Activated CD4-positive, alpha-beta T cell treated with anti-CD3 and anti-CD28 coated beads, Interleukin-2, amount 10 ng/mL, durations not matched to agents 24 days and 14 days (primary cell): ENCODE measurements at regions not wholly inside any gene's neighbourhood (a gene's known extent, or its start where the extent isn't known, plus 50 kb on each side); places are given as distances from the start of the nearest gene placed in this dataset.
A peak's percentile ranks its signal among the peaks of the same experiment; 100 is the strongest.

Experiments
- DNase-seq: peaks from one replicate; pipeline ENCODE4 v3.0.0; 2022
- H3K27ac Mint-ChIP-seq: one replicate; pipeline ENCODE4 v1.8.0; 2022; ENCODE audit warnings: mild to moderate bottlenecking, mixed read lengths
- H3K27me3 Mint-ChIP-seq: one replicate; pipeline ENCODE4 v1.8.0; 2022; ENCODE audit warnings: mixed read lengths
- H3K36me3 Mint-ChIP-seq: one replicate; pipeline ENCODE4 v1.8.0; 2022; ENCODE audit warnings: low read depth, mild to moderate bottlenecking, mixed read lengths
- H3K4me1 Mint-ChIP-seq: one replicate; pipeline ENCODE4 v1.8.0; 2021; ENCODE audit warnings: mixed read lengths
- H3K4me3 Mint-ChIP-seq: one replicate; pipeline ENCODE4 v1.8.0; 2022; ENCODE audit warnings: mild to moderate bottlenecking, moderate library complexity, mixed read lengths
- H3K9me3 Mint-ChIP-seq: one replicate; pipeline ENCODE4 v1.8.0; 2021; ENCODE audit warnings: mixed read lengths
- intact Hi-C: fragments of 100-400 bp; cut with micrococcal nuclease; formaldehyde crosslinking; loops from one replicate; pipeline ENCODE4 v1.15.1; 2023

DNA sequence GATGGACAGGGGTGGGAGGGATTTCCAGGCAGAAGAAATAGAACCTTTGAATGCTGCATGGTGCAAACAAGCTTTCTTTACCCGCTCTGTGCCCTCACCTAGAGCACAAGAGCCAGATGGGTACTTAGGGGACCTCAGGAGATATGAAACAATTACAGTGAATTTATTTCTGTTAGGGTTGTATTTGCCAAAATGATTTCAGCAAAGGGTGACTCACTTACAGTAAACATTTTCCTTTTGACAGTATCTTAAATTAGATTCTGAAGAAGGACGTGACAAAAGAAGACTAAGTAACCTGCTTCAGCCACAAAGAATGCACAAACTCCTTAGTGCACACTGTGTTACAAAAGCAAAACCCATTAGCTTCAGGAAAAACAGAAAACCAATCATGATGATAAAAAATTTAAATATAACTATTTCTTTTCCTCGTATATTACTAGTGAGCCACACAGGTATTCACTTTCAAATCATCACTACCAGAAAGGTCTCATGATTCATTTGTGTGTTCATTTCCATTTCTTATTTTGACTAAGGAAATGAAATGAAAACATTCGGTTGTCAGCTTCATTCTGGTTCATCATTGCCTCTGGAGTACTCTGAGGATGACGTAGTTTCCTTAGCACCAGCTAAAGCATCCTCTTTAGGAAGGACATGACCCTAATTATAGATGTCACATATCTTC, 158.8 kb downstream of the NHLRC3 start:
- no peak for DNase-seq
- peak overlapping the region; percentile 87 for H3K27ac Mint-ChIP-seq
- H3K9me3 Mint-ChIP-seq, result no peaks in the 10 kb centered on the region
- H3K4me3 Mint-ChIP-seq, result peak overlapping the region; percentile 36
- H3K4me1 Mint-ChIP-seq, result peaks cover 9% of the 10 kb centered on the region
- intact Hi-C loops, result loop anchor here (1.0 to 2.0 kb wide), 3 partner anchors 48 to 102 kb away; no protein-coding TSS in a partner anchor
- H3K27me3 Mint-ChIP-seq, result peaks cover 9% of the 10 kb centered on the region
- no peaks in the 10 kb centered on the region for H3K36me3 Mint-ChIP-seq

DNA sequence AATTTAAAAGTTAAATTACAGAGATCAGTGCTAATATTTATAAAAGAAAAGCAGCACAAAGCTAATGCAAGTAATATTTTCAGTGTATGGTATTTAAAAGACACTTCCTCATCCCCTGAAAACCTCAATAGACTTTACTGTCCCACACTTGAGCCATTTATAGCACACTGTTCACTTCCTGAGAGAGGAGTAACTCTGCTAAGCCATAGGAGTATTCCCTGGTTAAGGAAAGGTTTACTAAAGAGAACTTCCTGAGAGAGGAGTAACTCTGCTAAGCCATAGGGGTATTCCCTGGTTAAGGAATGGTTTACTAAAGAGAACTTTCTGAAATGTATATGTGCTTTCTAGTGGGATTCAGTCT, 159.4 kb downstream of the NHLRC3 start:
- Mint-ChIP-seq H3K36me3 (no peaks in the 10 kb centered on the region), H3K4me1 (peaks cover 9% of the 10 kb centered on the region), H3K9me3 (no peaks in the 10 kb centered on the region), H3K4me3 (no peak overlapping the region), H3K27me3 (peaks cover 9% of the 10 kb centered on the region), H3K27ac (peak overlapping the region; percentile 66)
- intact Hi-C loops, result loop anchor here (1.0 to 2.0 kb wide), 3 partner anchors 49 to 102 kb away; no protein-coding TSS in a partner anchor
- no peak for DNase-seq

DNA sequence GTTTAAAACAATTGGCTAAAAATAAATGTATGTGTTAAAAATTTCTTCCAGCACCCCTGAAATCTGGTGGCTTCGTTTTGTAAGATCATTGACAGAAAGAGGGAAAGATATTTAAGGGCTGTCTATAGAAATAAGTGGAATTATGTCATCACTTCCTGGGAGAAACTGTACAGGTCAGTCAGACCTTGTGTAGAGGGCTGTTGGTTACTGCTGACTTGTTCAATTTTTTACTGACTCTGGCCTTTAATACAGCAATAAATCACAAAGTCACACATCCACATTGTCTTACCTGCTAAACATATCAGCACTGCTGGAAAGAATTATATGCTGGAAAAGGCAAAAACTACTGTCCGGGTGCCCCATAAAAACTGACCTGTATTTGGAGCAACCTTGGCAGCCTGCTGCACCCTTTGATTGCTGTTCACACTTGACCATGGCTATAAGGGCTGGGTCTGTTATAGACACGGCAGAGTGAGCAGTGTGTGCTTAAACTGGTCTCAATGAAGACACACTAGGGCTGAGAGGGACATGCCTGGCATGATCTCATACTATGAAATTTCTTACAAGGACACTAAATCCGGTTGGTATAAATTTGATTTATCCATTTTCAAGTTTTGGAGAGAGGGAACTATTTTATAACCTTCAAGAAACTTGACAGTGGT, 162.1 kb downstream of the NHLRC3 start:
- intact Hi-C loops, result no loop called here
- Mint-ChIP-seq H3K36me3 (no peaks in the 10 kb centered on the region), H3K27me3 (peaks cover 2% of the 10 kb centered on the region), H3K4me1 (peaks cover 9% of the 10 kb centered on the region), H3K9me3 (no peaks in the 10 kb centered on the region), H3K4me3 (no peak overlapping the region), H3K27ac (no peak overlapping the region)
- DNase-seq, result no peak

GRCh38 chr13:39201180-39201579, 162.9 kb downstream of the NHLRC3 start:
- DNase-seq, result no peak
- no peak overlapping the region for H3K27ac Mint-ChIP-seq
- no peak overlapping the region for H3K4me3 Mint-ChIP-seq
- H3K4me1 Mint-ChIP-seq, result peaks cover 9% of the 10 kb centered on the region
- intact Hi-C loops, result no loop called here
- H3K36me3 Mint-ChIP-seq, result no peaks in the 10 kb centered on the region
- H3K9me3 Mint-ChIP-seq, result no peaks in the 10 kb centered on the region
- H3K27me3 Mint-ChIP-seq, result peaks cover 2% of the 10 kb centered on the region

DNA sequence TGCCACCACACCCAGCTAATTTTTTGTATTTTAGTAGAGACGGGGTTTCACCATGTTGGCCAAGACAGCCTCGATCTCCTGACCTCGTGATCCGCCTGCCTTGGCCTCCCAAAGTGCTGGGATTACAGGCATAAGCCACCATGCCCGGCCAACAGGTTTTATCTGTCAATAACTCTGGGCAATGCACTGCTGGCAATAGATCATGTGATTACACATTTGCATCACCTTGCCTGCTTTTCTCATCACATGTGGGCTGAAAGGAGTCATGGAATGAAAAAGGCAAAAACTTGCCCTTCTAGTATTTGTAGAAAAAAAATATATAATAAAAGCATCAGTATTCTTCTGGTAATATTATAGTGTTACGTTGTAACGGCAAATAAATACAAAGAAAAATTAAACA, 164.5 kb downstream of the NHLRC3 start:
- intact Hi-C loops, result no loop called here
- H3K36me3 Mint-ChIP-seq, result no peaks in the 10 kb centered on the region
- no peak overlapping the region for H3K27ac Mint-ChIP-seq
- peaks cover 2% of the 10 kb centered on the region for H3K27me3 Mint-ChIP-seq
- H3K9me3 Mint-ChIP-seq, result no peaks in the 10 kb centered on the region
- DNase-seq, result no peak
- H3K4me1 Mint-ChIP-seq, result peaks cover 2% of the 10 kb centered on the region
- no peak overlapping the region for H3K4me3 Mint-ChIP-seq

GRCh38 chr13:39208636-39209035, 170.4 kb downstream of the NHLRC3 start:
- no peak for DNase-seq
- intact Hi-C loops, result no loop called here
- H3K4me1 Mint-ChIP-seq, result no peaks in the 10 kb centered on the region
- H3K4me3 Mint-ChIP-seq, result no peak overlapping the region
- H3K36me3 Mint-ChIP-seq, result no peaks in the 10 kb centered on the region
- peaks cover 2% of the 10 kb centered on the region for H3K27me3 Mint-ChIP-seq
- peaks cover 8% of the 10 kb centered on the region for H3K9me3 Mint-ChIP-seq
- H3K27ac Mint-ChIP-seq, result no peak overlapping the region

DNA sequence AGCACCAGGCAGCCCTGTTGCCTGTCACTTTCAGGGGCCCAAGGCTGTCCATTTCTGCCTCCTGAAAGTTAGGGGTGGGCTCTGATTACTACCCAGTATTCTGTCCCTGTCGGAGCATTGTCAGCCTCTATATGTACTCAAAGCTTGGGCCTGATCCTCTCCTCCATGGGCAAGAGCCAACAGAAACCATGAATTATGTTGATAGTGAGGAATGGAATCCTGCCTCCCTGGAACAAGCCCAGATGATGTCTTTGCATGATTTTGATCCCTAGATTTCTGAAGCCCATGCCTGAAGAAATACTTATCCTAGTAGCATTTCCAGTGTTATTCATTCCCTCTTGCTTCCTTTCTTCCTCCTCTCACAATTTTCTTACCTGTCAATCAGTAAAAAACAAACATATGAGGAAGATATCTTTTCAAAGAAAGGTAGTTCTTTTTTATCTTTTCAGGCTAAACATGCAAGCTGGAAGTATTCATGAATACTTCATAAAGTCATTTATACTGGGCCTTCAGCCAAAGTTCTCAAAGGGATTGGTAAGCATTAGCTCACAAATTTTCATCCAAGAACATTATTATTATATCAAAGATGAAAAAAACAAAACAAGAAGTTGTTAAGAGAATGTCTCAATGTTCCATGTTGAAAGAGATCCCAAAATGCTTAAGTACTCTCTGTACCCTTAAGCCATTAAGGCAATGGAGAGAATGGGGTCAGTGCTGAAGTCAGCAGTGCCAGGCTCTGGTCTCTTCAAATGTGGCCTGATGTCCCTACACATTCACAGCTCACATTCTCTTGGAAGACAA, 171.7 kb downstream of the NHLRC3 start:
- Mint-ChIP-seq H3K4me3 (no peak overlapping the region), H3K9me3 (peaks cover 8% of the 10 kb centered on the region), H3K36me3 (no peaks in the 10 kb centered on the region), H3K4me1 (no peaks in the 10 kb centered on the region), H3K27me3 (peaks cover 2% of the 10 kb centered on the region), H3K27ac (no peak overlapping the region)
- intact Hi-C loops, result no loop called here
- no peak for DNase-seq

GRCh38 chr13:39210961-39211534, 172.8 kb downstream of the NHLRC3 start:
- H3K4me3 Mint-ChIP-seq, result no peak overlapping the region
- H3K27me3 Mint-ChIP-seq, result peaks cover 2% of the 10 kb centered on the region

GRCh38 chr13:39215971-39216370, 177.7 kb downstream of the NHLRC3 start:
- DNase-seq, result no peak
- Mint-ChIP-seq H3K9me3 (no peaks in the 10 kb centered on the region), H3K4me1 (no peaks in the 10 kb centered on the region), H3K27ac (no peak overlapping the region), H3K4me3 (no peak overlapping the region), H3K36me3 (no peaks in the 10 kb centered on the region), H3K27me3 (peaks cover 3% of the 10 kb centered on the region)
- intact Hi-C loops, result no loop called here

More at GRCh38 chr13:39210961-39211534, 172.8 kb downstream of the NHLRC3 start:
- H3K9me3 Mint-ChIP-seq, result peaks cover 8% of the 10 kb centered on the region
- H3K27ac Mint-ChIP-seq, result no peak overlapping the region
- H3K36me3 Mint-ChIP-seq, result no peaks in the 10 kb centered on the region
- intact Hi-C loops, result no loop called here
- DNase-seq, result no peak
- H3K4me1 Mint-ChIP-seq, result no peaks in the 10 kb centered on the region

DNA sequence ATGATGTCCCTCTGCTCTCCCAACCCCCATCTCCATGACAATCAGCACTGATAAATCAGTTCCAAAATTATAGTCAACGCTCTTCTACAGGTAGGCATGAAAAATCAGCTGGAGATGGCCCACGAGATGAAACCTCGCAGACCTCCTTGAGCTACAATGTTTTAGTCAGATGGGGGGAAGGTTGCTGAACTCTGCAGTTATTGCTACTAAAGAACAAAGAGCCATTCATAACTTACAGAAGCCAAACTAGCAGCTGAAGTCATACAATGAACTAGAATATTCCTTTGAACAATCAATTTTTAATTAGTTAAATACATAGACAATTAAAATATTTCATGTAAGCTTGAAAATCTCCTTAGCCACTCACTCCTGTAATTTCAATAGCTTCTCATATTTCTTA, 179.2 kb downstream of the NHLRC3 start:
- no peak overlapping the region for H3K4me3 Mint-ChIP-seq
- peaks cover 4% of the 10 kb centered on the region for H3K9me3 Mint-ChIP-seq

DNA sequence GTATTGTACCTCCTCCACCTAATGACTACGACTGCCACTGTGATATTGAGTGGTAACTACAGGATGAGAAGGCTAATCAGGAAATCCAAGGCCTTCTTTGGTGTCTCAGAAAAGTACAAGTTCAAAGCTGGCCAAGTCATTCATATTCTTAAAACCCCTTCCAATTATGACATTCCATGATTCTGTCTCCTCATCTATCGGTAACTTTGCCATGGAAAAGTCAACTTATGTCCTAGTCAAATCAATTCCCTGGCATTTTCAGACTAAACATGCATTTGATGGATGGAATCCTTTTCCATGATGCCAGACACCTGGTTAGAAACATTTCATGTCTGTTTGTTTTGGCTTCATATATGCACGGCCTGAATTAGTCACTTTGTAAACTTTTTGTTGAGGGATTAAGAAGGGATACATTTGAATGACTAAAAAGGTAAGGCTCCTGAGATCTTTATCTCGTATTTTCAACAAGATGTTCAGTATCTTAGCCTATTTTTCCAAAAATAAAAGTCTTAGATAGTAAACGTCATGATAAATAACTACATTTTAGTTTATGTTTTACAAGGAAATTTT, 186.5 kb downstream of the NHLRC3 start:
- intact Hi-C loops, result no loop called here
- Mint-ChIP-seq H3K4me1 (no peaks in the 10 kb centered on the region), H3K9me3 (peaks cover 5% of the 10 kb centered on the region), H3K4me3 (no peak overlapping the region), H3K27ac (no peak overlapping the region), H3K36me3 (no peaks in the 10 kb centered on the region), H3K27me3 (peaks cover 15% of the 10 kb centered on the region)
- DNase-seq, result no peak

More for the DNA sequence above, 179.2 kb downstream of the NHLRC3 start:
- Mint-ChIP-seq H3K27me3 (peaks cover 3% of the 10 kb centered on the region), H3K36me3 (no peaks in the 10 kb centered on the region), H3K4me1 (no peaks in the 10 kb centered on the region), H3K27ac (no peak overlapping the region)
- no peak for DNase-seq
- intact Hi-C loops, result no loop called here

DNA sequence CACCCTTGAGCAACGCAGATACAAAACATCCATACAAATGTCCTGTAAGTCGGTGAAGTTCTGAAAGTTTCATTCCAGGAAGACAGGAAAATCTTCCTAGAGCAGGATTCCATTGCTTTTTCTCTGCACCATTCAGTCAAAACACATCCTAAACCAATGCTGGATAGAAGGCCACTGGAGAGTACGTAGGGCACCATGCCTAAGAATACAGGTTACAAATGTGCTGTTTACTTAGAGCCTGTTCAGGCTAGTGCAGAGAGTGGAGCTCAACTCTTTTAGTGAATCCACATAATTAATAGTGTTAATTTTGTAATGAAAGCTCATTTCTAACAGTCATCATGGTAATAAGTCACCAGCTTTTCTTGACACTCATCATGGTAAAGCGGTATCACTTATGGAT, 187.6 kb downstream of the NHLRC3 start:
- H3K4me1 Mint-ChIP-seq, result no peaks in the 10 kb centered on the region
- H3K4me3 Mint-ChIP-seq, result no peak overlapping the region
- intact Hi-C loops, result no loop called here
- peaks cover 14% of the 10 kb centered on the region for H3K27me3 Mint-ChIP-seq
- no peaks in the 10 kb centered on the region for H3K36me3 Mint-ChIP-seq
- no peak for DNase-seq
- H3K27ac Mint-ChIP-seq, result no peak overlapping the region
- H3K9me3 Mint-ChIP-seq, result peaks cover 5% of the 10 kb centered on the region

- Mint-ChIP-seq H3K36me3 (no peaks in the 10 kb centered on the region), H3K4me3 (no peak overlapping the region), H3K27ac (no peak overlapping the region), H3K4me1 (no peaks in the 10 kb centered on the region), H3K27me3 (peaks cover 14% of the 10 kb centered on the region), H3K9me3 (peaks cover 5% of the 10 kb centered on the region)
- intact Hi-C loops, result no loop called here
- no peak for DNase-seq
These were observed 188.1 kb downstream of the NHLRC3 start for GRCh38 chr13:39226359-39226758.
